DND-41 (cell line): ENCODE measurements at regions not wholly inside any gene's neighbourhood (a gene's known extent, or its start where the extent isn't known, plus 50 kb on each side); places are given as distances from the start of the nearest gene placed in this dataset.

Experiments
- CTCF ChIP-seq: IDR thresholded peaks from 2 replicates; pipeline ENCODE4 v1.5.1; 2012; ENCODE audit warnings: borderline replicate concordance, low read length, moderate library complexity, mild to moderate bottlenecking; ENCODE audit not compliant: poor library complexity, severe bottlenecking; ENCODE audit errors: extremely low read depth
- EZH2 ChIP-seq: IDR thresholded peaks from 3 replicates; pipeline ENCODE4 v1.6.1; 2012; ENCODE audit warnings: borderline replicate concordance, low read depth, mild to moderate bottlenecking, moderate library complexity, low read length, inconsistent platforms; ENCODE audit not compliant: severe bottlenecking

DNA sequence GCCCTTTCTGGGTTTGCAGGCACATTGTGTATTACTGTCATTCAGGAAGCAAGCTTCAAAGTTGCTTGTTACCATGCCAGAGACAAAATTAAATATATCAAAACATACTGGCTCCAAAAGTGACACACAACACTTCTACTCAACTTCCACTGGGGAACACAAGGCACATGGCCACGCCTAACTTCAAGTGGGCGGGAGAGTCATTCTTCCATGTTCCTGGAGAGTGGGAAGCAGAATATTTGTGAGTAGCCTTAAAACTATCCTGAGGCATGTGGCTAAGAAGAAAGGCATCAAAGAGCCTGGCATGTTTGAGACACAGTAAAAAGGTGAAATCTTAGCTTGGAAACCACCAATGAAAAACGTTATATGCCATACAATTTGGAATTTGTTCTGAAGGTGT, 90.5 kb upstream of the TACR1 start:
- no peak for TF ChIP-seq CTCF
- TF ChIP-seq EZH2 = no peak
